Stimulated activated CD4-positive, alpha-beta T cell treated with anti-CD3 and anti-CD28 coated beads, TNF-alpha, amount 100 ng/mL, for 24 hours (primary cell): ENCODE measurements at regions not wholly inside any gene's neighbourhood (a gene's known extent, or its start where the extent isn't known, plus 50 kb on each side); places are given as distances from the start of the nearest gene placed in this dataset.
"Not testable (repeated sequence)": the region's sequence is repeated elsewhere in the genome, so short reads cannot be mapped to it uniquely, and the experiment has no call there.

Experiments
- DNase-seq, 3 experiments: peaks; one replicate each; pipeline ENCODE4 v3.0.0-alpha.2; 2020; ENCODE audit warnings: low read depth in 3 of 3

GRCh38 chr11:38438091-38438490 is 1840.1 kb upstream of the RAG2 start:
- no peak for DNase-seq

- DNase-seq: no peak
Measured at GRCh38 chr11:38425578-38425977, 1827.5 kb upstream of the RAG2 start.

- no peak for DNase-seq
Measured at GRCh38 chr11:38423042-38423441, 1825.0 kb upstream of the RAG2 start.

GRCh38 chr11:38416141-38416540 is 1818.1 kb upstream of the RAG2 start:
- no peak for DNase-seq

- no peak for DNase-seq
Measured at GRCh38 chr11:38411149-38411548, 1813.1 kb upstream of the RAG2 start.

- DNase-seq: no peak
Measured at GRCh38 chr11:38402063-38402462, 1804.0 kb upstream of the RAG2 start.

- DNase-seq: no peak
Measured at GRCh38 chr11:38392176-38392575, 1794.1 kb upstream of the RAG2 start.

GRCh38 chr11:38384568-38384967 is 1786.5 kb upstream of the RAG2 start:
- no peak for DNase-seq

- no peak for DNase-seq
Measured at GRCh38 chr11:38365274-38365673, 1767.2 kb upstream of the RAG2 start.

- DNase-seq: no peak
Measured at GRCh38 chr11:38356255-38356654, 1758.2 kb upstream of the RAG2 start.

GRCh38 chr11:38345286-38345685 is 1747.2 kb upstream of the RAG2 start:
- no peak for DNase-seq

- DNase-seq: not testable (repeated sequence)
Measured at GRCh38 chr11:38341612-38342011, 1743.6 kb upstream of the RAG2 start.

GRCh38 chr11:38339835-38340440 is 1741.9 kb upstream of the RAG2 start:
- DNase-seq: no peak

GRCh38 chr11:38338022-38338421 is 1740.0 kb upstream of the RAG2 start:
- not testable (repeated sequence) for DNase-seq

GRCh38 chr11:38332046-38332445 is 1734.0 kb upstream of the RAG2 start:
- no peak for DNase-seq

GRCh38 chr11:38330578-38330977 is 1732.5 kb upstream of the RAG2 start:
- DNase-seq: no peak

- DNase-seq: no peak
Measured at GRCh38 chr11:38323961-38324761, 1726.1 kb upstream of the RAG2 start.

- no peak for DNase-seq
Measured at GRCh38 chr11:38315151-38315550, 1717.1 kb upstream of the RAG2 start.

- DNase-seq: no peak
Measured at GRCh38 chr11:38307455-38307854, 1709.4 kb upstream of the RAG2 start.

GRCh38 chr11:38305682-38306081 is 1707.6 kb upstream of the RAG2 start:
- no peak for DNase-seq

- no peak for DNase-seq
Measured at GRCh38 chr11:38304926-38305325, 1706.9 kb upstream of the RAG2 start.

GRCh38 chr11:38302564-38302963 is 1704.5 kb upstream of the RAG2 start:
- DNase-seq: no peak

GRCh38 chr11:38300570-38300969 is 1702.5 kb upstream of the RAG2 start:
- DNase-seq: no peak
